ENCODE measurements at regions not wholly inside any gene's neighbourhood (a gene's known extent, or its start where the extent isn't known, plus 50 kb on each side); places are given as distances from the start of the nearest gene placed in this dataset.

GRCh38 chr9:28764532-28764931, 1191.3 kb upstream of the C9orf72 start:
- no peak for TF ChIP-seq CTCF (conservative IDR thresholded peaks at IDR 0.05; ENCODE audit: low read depth, low read length)
- TF ChIP-seq MAFK (IDR thresholded peaks at IDR 0.05; ENCODE audit: low read depth, low read length) = no peak
- no peak for TF ChIP-seq RCOR1 (IDR thresholded peaks at IDR 0.05; ENCODE audit: insufficient replicate concordance, low read length)
- no peak for TF ChIP-seq POLR2A (IDR thresholded peaks at IDR 0.05; ENCODE audit: low read depth, low read length)
